SK-N-MC (cell line): ENCODE measurements at regions not wholly inside any gene's neighbourhood (a gene's known extent, or its start where the extent isn't known, plus 50 kb on each side); places are given as distances from the start of the nearest gene placed in this dataset.

Experiments used
- DNase-seq: peaks from one replicate; pipeline ENCODE4 v3.0.0-alpha.2; 2011; ENCODE audit warnings: low read depth, low spot score
- H3K27ac ChIP-seq: fragments of 200-600 bp; sonication (generic); 2 replicates; pipeline ENCODE4 v1.5.1; 2016; ENCODE audit warnings: mixed run types
- H3K36me3 ChIP-seq: fragments of 200-600 bp; sonication (generic); 2 replicates; pipeline ENCODE4 v1.6.1; 2017; ENCODE audit warnings: antibody characterized with exemption, low read length, mixed read lengths; ENCODE audit not compliant: insufficient read depth
- H3K4me3 ChIP-seq: fragments of 200-600 bp; sonication (generic); 2 replicates; pipeline ENCODE4 v1.5.1; 2016
- H3K9ac ChIP-seq: fragments of 200-600 bp; sonication (generic); 2 replicates; pipeline ENCODE4 v1.8.0; 2017; ENCODE audit warnings: mixed run types, mixed read lengths; ENCODE audit not compliant: insufficient read length
- H3K9me3 ChIP-seq: fragments of 200-600 bp; sonication (generic); 2 replicates; pipeline ENCODE4 v1.6.1; 2017; ENCODE audit warnings: low read depth, mild to moderate bottlenecking, antibody characterized with exemption, low read length, moderate library complexity, mixed read lengths
- EZH2 ChIP-seq: fragments of 200-600 bp; sonication (generic); IDR thresholded peaks from one replicate; pipeline ENCODE4 v1.6.1; 2017; ENCODE audit warnings: antibody characterized with exemption
- FOXP2 ChIP-seq: optimal IDR thresholded peaks from 2 replicates; pipeline ENCODE3; 2011; ENCODE audit warnings: mild to moderate bottlenecking, moderate library complexity; ENCODE audit not compliant: insufficient read depth; ENCODE audit errors: extremely low read length, control extremely low read depth
- POLR2AphosphoS5 ChIP-seq: IDR thresholded peaks from 2 replicates; pipeline ENCODE4 v1.6.1; 2012; ENCODE audit warnings: mild to moderate bottlenecking, low read depth, low read length, borderline replicate concordance

DNA sequence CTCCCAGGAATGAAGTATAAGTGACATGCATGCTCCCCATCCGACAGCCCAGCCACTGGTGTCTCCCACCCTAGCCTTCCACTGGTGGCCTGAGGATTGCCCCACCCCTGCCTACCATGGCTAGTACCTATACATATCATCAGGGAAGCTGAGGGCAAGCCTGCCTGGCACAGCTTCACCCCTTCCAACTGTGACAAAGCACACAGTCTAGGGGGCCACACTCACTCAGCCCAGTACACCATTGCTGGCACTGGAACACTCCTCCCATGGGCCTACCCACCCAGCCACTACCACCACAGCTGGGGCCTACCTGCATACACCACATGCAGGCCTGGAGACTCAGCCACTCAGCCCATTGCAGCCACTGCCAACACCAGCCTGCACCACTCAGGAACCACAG, 393.1 kb upstream of the STEAP1 start:
- Histone ChIP-seq H3K9ac (no peak overlapping the region), H3K4me3 (no peak overlapping the region), H3K27ac (no peak overlapping the region), H3K36me3 (no peaks in the 10 kb centered on the region), H3K9me3 (no peaks in the 10 kb centered on the region)
- no peak for DNase-seq
- TF ChIP-seq FOXP2 (no peak), POLR2AphosphoS5 (no peak), EZH2 (no peak)

DNA sequence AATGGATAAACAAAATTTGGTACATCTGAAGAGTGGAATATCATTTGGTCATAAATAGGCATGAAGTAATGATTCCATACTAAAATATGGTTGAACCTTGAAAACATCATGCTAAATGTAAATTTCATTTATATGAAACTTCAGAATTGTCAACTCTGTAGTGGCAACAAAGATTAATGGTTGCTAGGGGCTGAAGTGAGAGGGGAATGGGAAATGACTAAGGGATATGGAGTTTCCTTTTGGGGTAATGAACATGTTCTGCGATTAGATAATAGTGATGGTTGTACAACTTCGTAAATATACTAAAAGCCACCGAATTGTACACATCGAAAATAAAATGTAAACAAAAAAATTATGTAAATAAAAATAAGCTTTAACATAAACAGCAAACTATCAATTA, 384.1 kb upstream of the STEAP1 start:
- no peaks in the 10 kb centered on the region for H3K9me3 ChIP-seq
- TF ChIP-seq EZH2 (no peak), FOXP2 (no peak), POLR2AphosphoS5 (no peak)
- no peak for DNase-seq
- H3K36me3 ChIP-seq = no peaks in the 10 kb centered on the region
- no peak overlapping the region for H3K9ac ChIP-seq
- no peak overlapping the region for H3K27ac ChIP-seq
- no peak overlapping the region for H3K4me3 ChIP-seq

DNA sequence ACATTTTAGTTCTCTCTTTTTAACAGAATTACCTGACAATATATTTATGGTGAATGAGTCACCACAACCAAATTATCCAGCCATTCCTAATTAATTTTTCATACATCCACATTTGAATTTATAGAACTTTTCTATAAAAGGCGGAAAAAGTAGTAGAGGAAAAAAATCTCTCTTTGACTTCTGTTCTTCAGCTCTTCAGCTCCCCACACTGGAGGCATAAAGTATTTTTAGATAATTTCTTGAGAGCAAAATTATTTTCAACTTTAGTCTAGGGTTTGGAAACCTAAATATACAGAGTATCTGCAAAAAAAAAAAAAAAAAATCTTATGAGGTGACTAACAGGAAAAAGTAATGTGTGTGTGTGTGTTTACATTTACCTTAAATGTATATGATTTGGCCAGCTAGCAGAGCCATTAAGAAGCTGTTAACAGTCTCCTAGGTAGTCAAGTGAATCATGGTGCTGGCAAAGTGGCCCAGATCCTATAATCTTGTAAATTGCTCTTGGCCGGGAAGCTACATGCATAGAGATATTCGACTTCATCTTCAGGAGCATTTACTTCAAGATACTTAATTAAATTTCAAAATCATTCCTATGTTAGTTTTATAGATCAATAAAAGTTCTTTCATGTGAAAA, 383.1 kb upstream of the STEAP1 start:
- DNase-seq = no peak
- H3K27ac ChIP-seq = no peak overlapping the region
- no peaks in the 10 kb centered on the region for H3K9me3 ChIP-seq
- no peaks in the 10 kb centered on the region for H3K36me3 ChIP-seq
- H3K9ac ChIP-seq = no peak overlapping the region
- TF ChIP-seq POLR2AphosphoS5 (no peak), FOXP2 (no peak), EZH2 (no peak)
- no peak overlapping the region for H3K4me3 ChIP-seq

DNA sequence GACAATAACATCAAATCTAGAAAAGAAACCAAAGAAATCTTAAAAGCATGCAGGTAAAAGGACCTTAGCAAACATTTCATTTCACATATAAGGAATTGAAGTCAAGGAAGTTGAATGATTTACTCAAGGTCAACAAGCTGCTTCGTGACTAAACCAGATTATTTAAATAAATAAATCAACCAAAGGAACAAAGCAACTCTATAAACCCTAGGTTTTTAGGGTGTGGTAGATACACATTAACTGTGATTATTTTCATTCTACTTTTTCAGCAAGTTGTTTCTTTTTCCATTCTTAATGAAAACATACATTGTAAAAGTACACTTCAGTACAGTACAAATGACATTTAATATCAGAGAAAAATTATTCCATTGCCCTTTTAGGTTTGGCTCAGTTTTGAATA, 382.0 kb upstream of the STEAP1 start:
- Histone ChIP-seq H3K9me3 (no peaks in the 10 kb centered on the region), H3K4me3 (no peak overlapping the region), H3K9ac (no peak overlapping the region), H3K36me3 (no peaks in the 10 kb centered on the region), H3K27ac (no peak overlapping the region)
- TF ChIP-seq EZH2 = no peak
- no peak for TF ChIP-seq POLR2AphosphoS5
- TF ChIP-seq FOXP2 = no peak
- DNase-seq = no peak

DNA sequence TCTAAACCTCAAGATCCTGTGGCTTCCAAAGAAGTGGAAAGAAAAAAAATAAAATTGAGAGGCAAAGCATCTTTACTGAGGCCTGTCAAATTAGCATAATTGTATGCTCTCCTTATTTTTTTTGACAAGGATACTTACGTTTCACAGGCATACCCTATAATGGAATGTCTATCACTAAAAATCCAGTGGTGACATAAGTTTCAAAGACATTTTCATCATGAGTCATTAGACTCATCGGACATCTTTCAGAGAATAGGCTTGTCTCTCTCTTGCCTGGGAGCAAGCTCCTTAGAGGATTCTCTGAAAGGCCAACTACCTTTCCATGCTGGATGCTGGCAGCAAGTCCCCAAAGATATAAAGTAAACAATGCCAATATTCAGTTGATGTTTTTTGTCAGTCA, 380.7 kb upstream of the STEAP1 start:
- TF ChIP-seq POLR2AphosphoS5 (no peak), EZH2 (no peak), FOXP2 (no peak)
- DNase-seq = no peak
- H3K9ac ChIP-seq = no peak overlapping the region
- H3K36me3 ChIP-seq = no peaks in the 10 kb centered on the region
- no peaks in the 10 kb centered on the region for H3K9me3 ChIP-seq
- H3K27ac ChIP-seq = no peak overlapping the region
- H3K4me3 ChIP-seq = no peak overlapping the region

DNA sequence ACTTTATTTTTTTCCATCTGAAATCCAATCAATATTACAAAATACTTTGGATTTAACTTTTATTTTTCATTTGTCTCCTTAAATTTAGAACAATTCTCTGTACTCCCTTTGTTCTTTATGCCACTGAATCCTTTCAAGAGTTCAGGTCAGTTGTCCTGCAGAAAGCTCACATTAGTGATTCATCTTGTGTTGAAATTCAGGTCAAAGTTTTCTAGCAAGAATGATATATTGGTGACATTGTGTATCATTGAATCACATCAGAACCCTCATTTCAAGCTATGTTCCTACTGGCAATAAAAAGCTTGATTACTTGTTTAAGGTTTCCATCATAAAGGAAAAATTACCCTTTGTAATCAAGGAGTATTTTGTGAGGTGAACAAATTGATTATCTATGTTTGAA, 378.8 kb upstream of the STEAP1 start:
- H3K9me3 ChIP-seq = no peaks in the 10 kb centered on the region
- DNase-seq = no peak
- TF ChIP-seq EZH2 (no peak), FOXP2 (no peak), POLR2AphosphoS5 (no peak)
- H3K27ac ChIP-seq = no peak overlapping the region
- H3K4me3 ChIP-seq = no peak overlapping the region
- H3K9ac ChIP-seq = no peak overlapping the region
- H3K36me3 ChIP-seq = no peaks in the 10 kb centered on the region

DNA sequence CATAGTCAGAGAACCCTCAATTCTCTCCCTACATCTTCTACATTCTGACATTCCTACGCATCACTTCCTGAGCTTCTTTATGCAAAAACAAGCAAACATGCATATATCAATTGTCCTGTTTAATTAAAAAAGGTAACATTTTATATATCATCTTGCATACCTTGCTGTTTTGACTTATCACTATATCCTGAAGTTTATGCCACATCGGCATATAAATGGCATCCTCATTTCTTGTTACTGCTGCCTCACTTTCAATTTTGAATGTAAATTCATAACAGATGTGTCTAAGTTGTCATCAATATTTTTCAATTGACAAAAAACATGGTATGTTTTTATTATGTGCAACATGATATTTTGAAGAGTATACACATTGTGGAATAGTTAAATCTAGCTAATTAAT, 377.3 kb upstream of the STEAP1 start:
- no peak overlapping the region for H3K27ac ChIP-seq
- TF ChIP-seq POLR2AphosphoS5 (no peak), FOXP2 (no peak)
- H3K4me3 ChIP-seq = no peak overlapping the region
- DNase-seq = no peak
- no peaks in the 10 kb centered on the region for H3K9me3 ChIP-seq
- no peaks in the 10 kb centered on the region for H3K36me3 ChIP-seq
- H3K9ac ChIP-seq = no peak overlapping the region

DNA sequence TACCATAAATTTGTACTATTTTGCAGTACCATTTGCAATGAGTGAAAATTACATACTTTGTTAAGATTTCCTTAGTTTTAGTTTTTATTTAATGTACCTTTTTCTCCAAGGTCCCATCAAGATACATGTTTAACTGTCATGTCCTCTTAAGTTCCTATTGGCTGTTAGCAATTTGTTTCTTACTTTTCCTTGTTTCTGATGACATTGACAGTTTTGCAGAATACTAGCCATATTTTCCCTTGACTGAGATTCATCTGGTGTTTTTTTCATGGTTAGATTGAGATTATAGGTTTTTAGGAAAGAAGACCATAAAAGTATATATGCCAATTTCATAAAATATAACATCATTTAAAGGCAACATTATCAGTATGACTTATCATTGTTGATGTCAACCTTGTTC, 376.8 kb upstream of the STEAP1 start:
- Histone ChIP-seq H3K9me3 (no peaks in the 10 kb centered on the region), H3K27ac (no peak overlapping the region), H3K36me3 (no peaks in the 10 kb centered on the region), H3K9ac (no peak overlapping the region), H3K4me3 (no peak overlapping the region)
- no peak for DNase-seq
- TF ChIP-seq POLR2AphosphoS5 (no peak), EZH2 (no peak), FOXP2 (no peak)

DNA sequence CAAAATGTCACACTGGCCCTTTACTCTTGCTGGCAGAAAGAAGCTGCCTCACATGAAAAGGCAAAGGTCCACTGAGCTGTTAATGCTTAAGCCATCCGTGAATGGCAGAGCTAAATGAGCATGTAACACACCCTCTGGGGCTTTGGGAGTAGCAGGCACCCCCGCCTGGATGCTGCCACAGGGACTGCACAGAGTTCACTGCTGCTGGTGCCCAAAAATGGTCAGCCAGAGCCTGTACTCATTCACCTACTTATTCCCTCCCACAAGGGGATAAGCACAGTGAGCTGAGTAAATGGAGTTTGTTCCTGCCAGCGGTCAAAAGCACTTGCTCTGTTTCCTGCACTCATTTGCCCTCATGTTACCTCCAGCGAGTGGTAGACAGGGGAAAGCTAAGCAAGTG, 374.0 kb upstream of the STEAP1 start:
- no peak overlapping the region for H3K27ac ChIP-seq
- no peak for DNase-seq
- no peaks in the 10 kb centered on the region for H3K9me3 ChIP-seq
- H3K9ac ChIP-seq = no peak overlapping the region
- TF ChIP-seq POLR2AphosphoS5 (no peak), EZH2 (no peak), FOXP2 (no peak)
- H3K36me3 ChIP-seq = no peaks in the 10 kb centered on the region
- no peak overlapping the region for H3K4me3 ChIP-seq
